A673 (cell line): ENCODE measurements at regions not wholly inside any gene's neighbourhood (a gene's known extent, or its start where the extent isn't known, plus 50 kb on each side); places are given as distances from the start of the nearest gene placed in this dataset.

ENCODE experiments used
- BruUV-seq: library from RNA; stranded (reverse); fragments of 400-500 nt; replicated peaks from 2 replicates; lab custom pipeline; 2021; lab: Mats Ljungman, UMichigan
- CTCF ChIA-PET: fragments of 300-600 bp; sonication (Branson Sonifier 250); formaldehyde crosslinking; loops from one replicate; lab custom pipeline; 2022; ENCODE audit warnings: antibody characterized with exemption; lab: Charles Lee
- POLR2A ChIA-PET: fragments of 300-600 bp; sonication (Branson Sonifier 250); formaldehyde crosslinking; loops from one replicate; lab custom pipeline; 2022; ENCODE audit warnings: antibody characterized with exemption; ENCODE audit not compliant: low non-redundant PET; lab: Charles Lee
- DNase-seq: peaks from one replicate; pipeline ENCODE4 v3.0.0-alpha.2; 2015; ENCODE audit warnings: low spot score
- H3K27ac ChIP-seq: fragments of 200-600 bp; sonication (generic); 2 replicates; pipeline ENCODE4 v1.5.1; 2016; ENCODE audit warnings: mixed run types, low read depth, mild to moderate bottlenecking, mixed read lengths, antibody characterized with exemption, low read length; ENCODE audit not compliant: poor library complexity, severe bottlenecking
- H3K27me3 ChIP-seq: fragments of 200-600 bp; sonication (generic); replicated peaks from 2 replicates; pipeline ENCODE4 v1.6.1; 2017; ENCODE audit warnings: mixed run types, low read depth, mild to moderate bottlenecking, mixed read lengths, antibody characterized with exemption, low read length; ENCODE audit not compliant: insufficient read depth, poor library complexity
- H3K36me3 ChIP-seq: fragments of 200-600 bp; sonication (generic); 2 replicates; pipeline ENCODE4 v1.6.1; 2016; ENCODE audit warnings: mixed run types, mild to moderate bottlenecking, mixed read lengths, antibody characterized with exemption, low read length; ENCODE audit not compliant: insufficient read depth, poor library complexity, severe bottlenecking
- H3K4me1 ChIP-seq: fragments of 200-600 bp; sonication (generic); 2 replicates; pipeline ENCODE4 v1.6.1; 2017; ENCODE audit warnings: mixed run types, mild to moderate bottlenecking, mixed read lengths, antibody characterized with exemption, low read length; ENCODE audit not compliant: insufficient read depth, poor library complexity, severe bottlenecking
- H3K4me3 ChIP-seq: fragments of 200-600 bp; sonication (generic); 2 replicates; pipeline ENCODE4 v1.5.1; 2016; ENCODE audit warnings: low read depth, mixed run types, mild to moderate bottlenecking, mixed read lengths, low read length; ENCODE audit not compliant: poor library complexity, severe bottlenecking
- H3K9me3 ChIP-seq: fragments of 200-600 bp; sonication (generic); 2 replicates; pipeline ENCODE4 v1.6.1; 2016; ENCODE audit warnings: mixed run types, low read depth, mild to moderate bottlenecking, mixed read lengths, antibody characterized with exemption, low read length; ENCODE audit not compliant: poor library complexity, severe bottlenecking
- CTCF ChIP-seq: fragments of 300-800, 200-600 bp; sonication (generic); conservative IDR thresholded peaks from 2 replicates; pipeline ENCODE4 v1.5.1; 2017; ENCODE audit warnings: low read depth, mild to moderate bottlenecking, antibody characterized with exemption, low read length, moderate library complexity, mixed read lengths
- EZH2 ChIP-seq: fragments of 200-600 bp; sonication (generic); IDR thresholded peaks from 2 replicates; pipeline ENCODE4 v1.6.1; 2017; ENCODE audit warnings: borderline replicate concordance, low read depth, mild to moderate bottlenecking, mixed read lengths, antibody characterized with exemption, low read length; ENCODE audit not compliant: poor library complexity, severe bottlenecking
- intact Hi-C: fragments of 100-400 bp; cut with micrococcal nuclease; formaldehyde crosslinking; loops from one replicate; pipeline ENCODE4 v1.10.0; 2022; ENCODE audit not compliant: unreplicated experiment

DNA sequence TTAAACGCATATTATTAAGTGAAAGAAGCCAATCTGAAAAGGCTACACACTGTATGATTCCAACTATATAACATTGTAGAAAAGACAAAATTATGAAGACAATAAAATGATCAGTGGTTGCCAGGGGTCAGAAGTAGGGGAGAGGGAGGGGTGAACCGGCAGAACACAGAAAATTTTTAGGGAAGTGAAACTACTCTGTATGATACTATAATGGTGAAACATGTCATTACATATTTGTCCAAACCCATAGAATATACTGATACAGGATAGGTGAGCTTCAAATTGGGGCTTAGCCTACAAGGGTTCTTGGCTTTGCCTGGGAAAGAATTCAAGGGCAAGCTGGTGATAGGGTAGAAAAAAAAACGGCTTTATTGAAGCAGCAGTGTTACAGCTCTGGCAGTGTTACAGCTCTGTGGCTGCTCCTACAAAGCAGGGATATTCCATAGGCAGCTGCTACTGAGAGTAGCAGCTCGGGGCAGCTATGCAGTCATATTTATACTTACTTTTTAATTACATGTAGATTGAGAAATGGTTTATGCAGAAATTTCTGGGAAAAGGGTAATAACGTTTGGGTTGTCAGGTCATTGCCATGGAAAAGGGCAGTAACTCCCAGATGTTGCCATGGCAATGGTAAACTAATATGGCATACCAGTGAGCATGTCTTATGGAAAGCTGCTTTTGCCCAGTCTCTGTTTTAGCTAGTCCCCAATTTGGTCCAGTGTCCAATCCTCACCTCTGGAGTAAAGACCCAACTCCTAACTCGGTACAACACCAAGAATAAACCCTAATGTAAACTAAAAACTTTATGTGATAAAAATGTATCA is 125.1 kb upstream of the SLC25A36 start:
- no peaks in the 10 kb centered on the region for H3K9me3 ChIP-seq
- H3K27ac ChIP-seq = no peak overlapping the region
- ChIA-PET POLR2A (interaction anchor here (0.5 kb wide), 1 partner anchor 1955 kb away, joined by 3 read pairs; no protein-coding TSS in a partner anchor), CTCF (no interaction called here)
- H3K27me3 ChIP-seq = no peaks in the 10 kb centered on the region
- no peaks in the 10 kb centered on the region for H3K36me3 ChIP-seq
- no peak overlapping the region for H3K4me3 ChIP-seq
- TF ChIP-seq EZH2 (no peak), CTCF (no peak)
- BruUV-seq = no TSS peak
- intact Hi-C loops = no loop called here
- H3K4me1 ChIP-seq = no peaks in the 10 kb centered on the region
- no peak for DNase-seq

GRCh38 chr3:140821493-140821892 is 120.1 kb upstream of the SLC25A36 start:
- H3K27ac ChIP-seq = no peak overlapping the region
- CTCF ChIA-PET = no interaction called here
- BruUV-seq = no TSS peak
- POLR2A ChIA-PET = no interaction called here
- no peak for DNase-seq
- peaks cover 5% of the 10 kb centered on the region for H3K4me1 ChIP-seq
- no peaks in the 10 kb centered on the region for H3K36me3 ChIP-seq
- no peaks in the 10 kb centered on the region for H3K9me3 ChIP-seq
- H3K4me3 ChIP-seq = no peak overlapping the region
- intact Hi-C loops = no loop called here
- no peaks in the 10 kb centered on the region for H3K27me3 ChIP-seq
- TF ChIP-seq EZH2 = no peak
- TF ChIP-seq CTCF = no peak

- CTCF ChIA-PET = no interaction called here
Measured at GRCh38 chr3:140822401-140823047, 119.1 kb upstream of the SLC25A36 start.

More at GRCh38 chr3:140822401-140823047, 119.1 kb upstream of the SLC25A36 start:
- no TSS peak for BruUV-seq
- Histone ChIP-seq H3K36me3 (no peaks in the 10 kb centered on the region), H3K4me1 (peaks cover 5% of the 10 kb centered on the region), H3K27me3 (no peaks in the 10 kb centered on the region), H3K9me3 (no peaks in the 10 kb centered on the region), H3K4me3 (no peak overlapping the region), H3K27ac (no peak overlapping the region)
- peak; percentile 20 for DNase-seq
- TF ChIP-seq CTCF (no peak), EZH2 (no peak)
- intact Hi-C loops = no loop called here
- POLR2A ChIA-PET = interaction anchor here (0.5 kb wide), 1 partner anchor 13 kb away, joined by 4 read pairs; no protein-coding TSS in a partner anchor
